LNCaP clone FGC (cell line): ENCODE measurements at regions not wholly inside any gene's neighbourhood (a gene's known extent, or its start where the extent isn't known, plus 50 kb on each side); places are given as distances from the start of the nearest gene placed in this dataset.

Experiments used
- DNase-seq: peaks from one replicate; pipeline ENCODE4 v3.0.0-alpha.2; 2011; ENCODE audit warnings: low read depth
- H3K4me3 ChIP-seq: 2 replicates; pipeline ENCODE4 v1.5.1; 2011; ENCODE audit warnings: mild to moderate bottlenecking, low read depth, low read length, control low read depth
- TF ChIP-seq, protein P1 (sequence below): IDR thresholded peaks from 2 replicates; pipeline ENCODE4 v1.5.1; 2012; ENCODE audit warnings: mild to moderate bottlenecking; ENCODE audit not compliant: control insufficient read depth, insufficient read depth; ENCODE audit errors: extremely low read depth

DNA sequence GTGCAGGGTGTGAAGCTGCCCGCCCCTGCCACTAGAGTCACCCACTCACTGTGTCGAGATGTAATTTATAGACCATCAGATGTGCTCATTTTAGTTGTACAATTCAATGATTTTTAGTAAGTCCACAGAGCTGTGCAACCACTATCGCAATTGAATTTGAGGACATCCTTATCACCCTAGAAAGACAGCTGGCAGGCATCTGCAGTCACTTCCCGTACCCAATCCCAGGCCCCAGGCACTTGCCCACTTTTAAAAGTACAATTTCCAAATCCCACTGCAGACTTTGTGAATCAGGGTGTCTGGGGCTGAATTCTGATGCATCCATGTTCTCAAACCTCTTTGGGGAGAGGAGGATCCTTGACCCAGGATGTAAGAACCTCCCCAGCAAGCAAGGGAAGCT is 521.3 kb upstream of the SALL3 start:
- TF ChIP-seq, protein P1, sequence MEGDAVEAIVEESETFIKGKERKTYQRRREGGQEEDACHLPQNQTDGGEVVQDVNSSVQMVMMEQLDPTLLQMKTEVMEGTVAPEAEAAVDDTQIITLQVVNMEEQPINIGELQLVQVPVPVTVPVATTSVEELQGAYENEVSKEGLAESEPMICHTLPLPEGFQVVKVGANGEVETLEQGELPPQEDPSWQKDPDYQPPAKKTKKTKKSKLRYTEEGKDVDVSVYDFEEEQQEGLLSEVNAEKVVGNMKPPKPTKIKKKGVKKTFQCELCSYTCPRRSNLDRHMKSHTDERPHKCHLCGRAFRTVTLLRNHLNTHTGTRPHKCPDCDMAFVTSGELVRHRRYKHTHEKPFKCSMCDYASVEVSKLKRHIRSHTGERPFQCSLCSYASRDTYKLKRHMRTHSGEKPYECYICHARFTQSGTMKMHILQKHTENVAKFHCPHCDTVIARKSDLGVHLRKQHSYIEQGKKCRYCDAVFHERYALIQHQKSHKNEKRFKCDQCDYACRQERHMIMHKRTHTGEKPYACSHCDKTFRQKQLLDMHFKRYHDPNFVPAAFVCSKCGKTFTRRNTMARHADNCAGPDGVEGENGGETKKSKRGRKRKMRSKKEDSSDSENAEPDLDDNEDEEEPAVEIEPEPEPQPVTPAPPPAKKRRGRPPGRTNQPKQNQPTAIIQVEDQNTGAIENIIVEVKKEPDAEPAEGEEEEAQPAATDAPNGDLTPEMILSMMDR = no peak
- no peak overlapping the region for H3K4me3 ChIP-seq
- no peak for DNase-seq

DNA sequence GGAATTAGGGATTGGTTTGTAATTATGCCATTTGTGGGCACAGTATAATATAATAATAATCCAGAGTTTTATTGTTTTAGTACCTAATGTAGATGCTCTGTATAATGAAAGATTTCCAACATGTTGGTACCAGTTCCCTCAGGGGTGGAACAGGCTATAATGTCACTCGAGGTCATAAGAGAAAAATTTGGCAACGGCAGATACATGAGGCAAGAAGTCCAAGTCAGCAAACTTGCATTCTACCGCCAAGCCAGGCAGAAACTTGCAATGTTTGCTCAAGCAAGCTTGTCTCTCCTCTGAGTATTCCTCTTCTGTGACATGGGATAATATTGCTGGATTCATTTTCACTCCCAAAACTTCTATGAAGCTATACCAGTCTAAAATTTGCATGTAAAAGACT is 520.0 kb upstream of the SALL3 start:
- no peak overlapping the region for H3K4me3 ChIP-seq
- no peak for DNase-seq
- TF ChIP-seq, protein P1 = no peak

DNA sequence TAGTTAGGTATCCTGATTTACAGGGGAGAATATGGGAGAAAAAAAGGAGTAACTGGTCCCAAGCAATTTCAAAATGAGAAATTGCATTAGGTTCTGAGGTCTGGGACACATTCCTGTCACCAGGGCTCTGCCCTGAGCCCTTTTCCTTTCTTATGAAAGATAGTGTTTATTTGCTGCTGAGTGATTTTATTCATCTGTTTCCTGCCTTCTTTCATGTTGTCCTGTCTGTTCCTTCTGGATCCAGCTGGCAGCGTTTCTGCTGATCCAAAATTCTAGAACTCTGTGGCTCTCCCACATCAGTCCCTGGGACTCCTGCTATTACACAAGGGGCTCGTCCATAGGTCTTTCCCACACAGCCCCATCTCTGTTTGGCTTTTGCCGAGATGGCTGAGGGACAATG is 519.1 kb upstream of the SALL3 start:
- DNase-seq = no peak
- H3K4me3 ChIP-seq = no peak overlapping the region
- TF ChIP-seq, protein P1 = no peak

DNA sequence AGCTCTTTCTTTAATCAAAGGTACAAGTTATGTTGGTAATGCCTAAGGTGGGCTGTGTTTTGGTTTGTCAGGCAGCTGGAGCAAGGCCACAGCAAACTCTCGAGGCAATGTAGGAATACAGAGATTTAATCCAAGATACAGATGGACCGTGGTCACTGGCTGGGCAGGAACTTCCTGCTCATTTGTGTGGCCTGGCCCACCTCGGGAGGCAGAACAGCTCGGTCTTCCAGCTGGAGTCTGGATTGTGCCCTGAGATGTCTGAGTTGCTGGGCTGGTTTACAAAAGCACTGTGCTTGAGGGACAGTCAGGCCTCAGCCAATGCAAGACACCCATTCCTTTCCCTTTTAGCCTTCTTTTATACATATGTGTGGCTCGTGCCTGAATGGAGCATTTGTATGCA is 506.1 kb upstream of the SALL3 start:
- no peak overlapping the region for H3K4me3 ChIP-seq
- DNase-seq = no peak
- TF ChIP-seq, protein P1 = no peak

DNA sequence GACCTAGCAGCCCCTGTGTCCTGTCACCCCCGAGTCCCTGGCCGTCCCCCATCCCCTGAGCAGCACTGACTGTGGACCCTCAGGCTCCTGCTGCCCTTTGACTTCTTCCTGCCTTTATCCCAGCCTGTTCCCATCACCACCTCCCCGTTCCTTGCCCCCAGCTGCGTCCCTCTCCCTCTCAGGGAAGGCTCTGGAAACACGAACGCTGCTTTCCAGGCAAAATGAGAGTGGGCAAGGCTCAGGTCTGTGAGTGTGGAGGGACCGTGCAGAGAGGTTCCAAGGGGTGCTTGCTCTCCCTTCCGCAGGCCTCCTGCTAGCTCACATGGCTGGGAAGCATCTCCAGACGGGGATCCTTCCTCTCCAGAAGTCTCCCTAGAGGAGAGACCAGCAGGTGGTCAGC is 501.8 kb upstream of the SALL3 start:
- no peak for DNase-seq
- H3K4me3 ChIP-seq = no peak overlapping the region
- TF ChIP-seq, protein P1 = no peak

DNA sequence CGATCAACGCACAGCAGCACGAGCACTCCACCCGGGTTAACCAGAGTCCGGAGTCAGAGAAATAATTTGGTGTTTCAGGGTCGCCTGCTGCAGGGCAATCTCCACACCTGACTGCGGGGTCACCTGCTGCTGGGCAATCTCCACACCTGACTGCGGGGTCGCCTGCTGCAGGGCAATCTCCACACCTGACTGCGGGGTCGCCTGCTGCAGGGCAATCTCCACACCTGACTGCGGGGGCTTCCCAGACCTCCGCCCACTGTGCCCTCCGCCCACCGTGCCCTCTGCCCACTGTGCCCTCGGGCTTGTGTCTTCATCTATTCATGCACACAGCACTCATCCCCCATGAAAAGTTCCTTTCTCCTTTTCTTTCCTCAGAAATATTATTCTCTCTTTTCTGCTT is 500.2 kb upstream of the SALL3 start:
- H3K4me3 ChIP-seq = no peak overlapping the region
- DNase-seq = no peak

DNA sequence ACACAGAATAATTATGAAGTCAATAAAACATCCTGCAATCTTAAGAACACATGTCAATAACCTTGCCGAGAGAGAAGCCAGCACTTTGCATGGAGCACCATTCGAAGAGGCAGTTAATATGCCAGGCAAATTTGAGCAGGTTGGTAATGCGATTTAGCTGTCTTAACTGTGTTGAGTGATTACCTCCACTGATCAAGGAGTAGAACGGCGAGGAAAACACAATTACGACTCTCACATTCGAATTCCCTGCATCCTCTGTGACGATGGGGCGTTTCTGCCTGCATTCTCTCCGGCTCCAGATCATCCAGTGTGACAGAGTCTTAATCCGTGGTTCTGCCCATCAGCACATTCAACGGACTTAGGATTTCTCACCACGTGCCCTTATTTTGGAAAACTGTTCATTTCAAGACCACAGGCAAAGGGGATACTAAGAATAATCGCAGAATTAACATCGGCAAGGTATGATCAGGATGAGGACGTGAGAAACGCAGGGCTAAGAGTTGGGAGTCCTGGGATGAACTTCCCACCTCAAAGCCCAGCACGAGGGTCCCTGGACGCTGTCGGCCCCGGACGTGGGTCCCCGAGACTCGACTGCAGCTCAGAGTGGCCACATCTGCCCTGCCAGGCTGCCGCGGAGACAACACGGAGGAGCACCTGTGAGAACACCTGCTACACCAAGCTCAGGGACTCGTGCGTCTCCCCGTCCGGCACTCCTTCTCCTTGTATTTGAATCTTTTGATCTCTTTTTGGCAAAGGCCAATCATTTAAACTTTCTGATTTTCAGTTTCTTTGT is 499.2 kb upstream of the SALL3 start:
- TF ChIP-seq, protein P1 = no peak
- DNase-seq = no peak
- no peak overlapping the region for H3K4me3 ChIP-seq

More for the DNA sequence above, 500.2 kb upstream of the SALL3 start:
- TF ChIP-seq, protein P1 = no peak
